ENCODE measurements at regions not wholly inside any gene's neighbourhood (a gene's known extent, or its start where the extent isn't known, plus 50 kb on each side); places are given as distances from the start of the nearest gene placed in this dataset.

DNA sequence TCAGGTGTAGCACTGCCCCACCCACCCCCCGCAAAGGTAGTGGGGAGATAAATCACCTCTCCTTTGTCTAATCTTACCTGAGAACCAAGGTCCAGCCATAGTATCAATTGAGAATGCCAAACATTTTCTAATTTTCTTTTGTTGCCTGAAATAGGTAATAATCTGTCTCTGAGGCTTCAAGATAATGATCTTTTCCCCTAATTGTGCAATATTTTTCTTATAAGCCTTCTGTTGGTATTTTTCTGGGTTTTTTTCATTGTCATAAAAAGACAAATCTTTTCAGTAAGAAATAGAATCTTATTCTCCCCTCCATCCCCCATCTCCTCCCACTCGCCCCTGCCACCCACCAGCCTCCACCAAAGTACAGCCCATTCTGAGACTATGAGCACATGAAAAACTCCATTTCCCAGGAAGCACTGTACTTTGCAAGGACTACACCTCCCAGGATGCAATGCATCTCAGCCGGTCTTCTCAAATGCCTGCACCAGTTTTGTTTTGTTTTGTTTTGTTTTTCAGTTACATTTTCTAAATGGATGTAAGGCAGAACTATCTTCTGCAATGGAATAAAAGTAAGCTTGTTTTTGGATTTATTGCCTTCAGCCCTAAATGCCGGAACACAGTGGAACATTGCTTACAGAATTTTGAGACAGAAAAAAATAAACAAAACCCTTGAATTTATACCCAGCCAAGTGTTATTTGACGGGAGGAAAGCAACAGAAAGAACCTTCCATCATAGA is 268.0 kb downstream of the TFAP2A start:
- peak overlapping the region; percentile 97 for H2AFZ ChIP-seq (ENCODE audit: low read depth, low read length, poor library complexity, severe bottlenecking)
- ChIA-PET POLR2A (no interaction called here), CTCF (no interaction called here), RAD21 (ENCODE audit: low non-redundant PET in 1 of 2, low total read pairs in 2 of 2, uncharacterized antibody in 2 of 2, unreplicated experiment in 2 of 2) (no interaction called here)
- intact Hi-C loops (cut with micrococcal nuclease) = no loop called here
- no peaks in the 10 kb centered on the region for H3K9me3 ChIP-seq (ENCODE audit: control insufficient read depth in 1 of 2, insufficient read depth in 1 of 2, low read depth in 1 of 2, low read length in 2 of 2)
- peaks cover 0 to 4% of the 10 kb centered on the region in 2 experiments; a peak in 1 of 4 replicates for H3K4me1 ChIP-seq (ENCODE audit: control insufficient read depth in 1 of 2, insufficient read depth in 2 of 2, low read length in 2 of 2)
- BruUV-seq (replicated peaks) = no TSS peak
- ATAC-seq (peak; percentile 98), DNase-seq (ENCODE audit: low read depth, low spot score) (peak; percentile 40)
- H3K4me2 ChIP-seq (ENCODE audit: low read length) = peak overlapping the region; percentile 55
- no peak overlapping the region for H3K9ac ChIP-seq (ENCODE audit: low read length)
- H4K20me1 ChIP-seq (ENCODE audit: insufficient read depth) = no peaks in the 10 kb centered on the region
- H3K36me3 ChIP-seq (ENCODE audit: control insufficient read depth in 1 of 2, insufficient read depth in 2 of 2, low read length in 2 of 2) = no peaks in the 10 kb centered on the region
- H3K4me3 ChIP-seq (replicated peaks in 1 of 2; ENCODE audit: low read depth in 1 of 2, low read length in 2 of 2) = peak overlapping the region; percentile 22 to 39; a peak in 2 of 4 replicates
- H3K9me2 ChIP-seq (ENCODE audit: insufficient read depth) = no peaks in the 10 kb centered on the region
- no peak overlapping the region for H3K27ac ChIP-seq (ENCODE audit: low read depth, low read length)
- H3K79me2 ChIP-seq (ENCODE audit: insufficient read depth, low read length) = no peaks in the 10 kb centered on the region
- H3K27me3 ChIP-seq (ENCODE audit: insufficient read depth, low read length) = no peaks in the 10 kb centered on the region
- TF ChIP-seq SP1 (IDR thresholded peaks at IDR 0.05; ENCODE audit: low read depth) (peak; percentile 42; the same call in 1 of the 2 replicates), SIN3A (IDR thresholded peaks at IDR 0.05; ENCODE audit: low read depth) (no peak), RAD21 (IDR thresholded peaks at IDR 0.05; ENCODE audit: low read depth) (no peak), ZBTB33 (IDR thresholded peaks at IDR 0.05; ENCODE audit: extremely low read depth, insufficient replicate concordance, low read length) (no peak), EGR1 (IDR thresholded peaks at IDR 0.05; ENCODE audit: low read depth) (0 out of 2 replicates have a peak, but pooled peaks have one; percentile 10), TCF7L2 (IDR thresholded peaks at IDR 0.05; ENCODE audit: borderline replicate concordance, extremely low read depth, insufficient read depth, insufficient read length) (no peak), CEBPB (IDR thresholded peaks at IDR 0.05; ENCODE audit: low read depth) (no peak), ZNF274 (IDR thresholded peaks at IDR 0.05; ENCODE audit: low read depth, low read length) (no peak), ELF1 (IDR thresholded peaks at IDR 0.05; ENCODE audit: borderline replicate concordance, low read depth) (no peak; the same call in 1 of the 2 replicates), EZH2phosphoT487 (IDR thresholded peaks at IDR 0.05; ENCODE audit: borderline replicate concordance) (no peak), EZH2 (IDR thresholded peaks at IDR 0.05) (no peak), JUND (IDR thresholded peaks at IDR 0.05) (no peak), FOSL1 (IDR thresholded peaks at IDR 0.05; ENCODE audit: low read depth) (no peak), SRF (IDR thresholded peaks at IDR 0.05; ENCODE audit: low read depth) (no peak), CBX3 (IDR thresholded peaks at IDR 0.05; ENCODE audit: low read depth) (peak; percentile 60; the same call in 1 of the 2 replicates), ZFX (IDR thresholded peaks at IDR 0.05) (no peak), POLR2AphosphoS5 (IDR thresholded peaks at IDR 0.05; ENCODE audit: low read depth, low read length) (no peak), POLR2A (IDR thresholded peaks at IDR 0.05; ENCODE audit: borderline replicate concordance, extremely low read depth, insufficient read depth, insufficient read length) (no peak)
- TF ChIP-seq, protein P1, sequence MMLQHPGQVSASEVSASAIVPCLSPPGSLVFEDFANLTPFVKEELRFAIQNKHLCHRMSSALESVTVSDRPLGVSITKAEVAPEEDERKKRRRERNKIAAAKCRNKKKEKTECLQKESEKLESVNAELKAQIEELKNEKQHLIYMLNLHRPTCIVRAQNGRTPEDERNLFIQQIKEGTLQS (IDR thresholded peaks at IDR 0.05) = no peak
- TF ChIP-seq, protein P2, sequence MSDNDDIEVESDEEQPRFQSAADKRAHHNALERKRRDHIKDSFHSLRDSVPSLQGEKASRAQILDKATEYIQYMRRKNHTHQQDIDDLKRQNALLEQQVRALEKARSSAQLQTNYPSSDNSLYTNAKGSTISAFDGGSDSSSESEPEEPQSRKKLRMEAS (IDR thresholded peaks at IDR 0.05) = no peak
- TF ChIP-seq, protein P3, sequence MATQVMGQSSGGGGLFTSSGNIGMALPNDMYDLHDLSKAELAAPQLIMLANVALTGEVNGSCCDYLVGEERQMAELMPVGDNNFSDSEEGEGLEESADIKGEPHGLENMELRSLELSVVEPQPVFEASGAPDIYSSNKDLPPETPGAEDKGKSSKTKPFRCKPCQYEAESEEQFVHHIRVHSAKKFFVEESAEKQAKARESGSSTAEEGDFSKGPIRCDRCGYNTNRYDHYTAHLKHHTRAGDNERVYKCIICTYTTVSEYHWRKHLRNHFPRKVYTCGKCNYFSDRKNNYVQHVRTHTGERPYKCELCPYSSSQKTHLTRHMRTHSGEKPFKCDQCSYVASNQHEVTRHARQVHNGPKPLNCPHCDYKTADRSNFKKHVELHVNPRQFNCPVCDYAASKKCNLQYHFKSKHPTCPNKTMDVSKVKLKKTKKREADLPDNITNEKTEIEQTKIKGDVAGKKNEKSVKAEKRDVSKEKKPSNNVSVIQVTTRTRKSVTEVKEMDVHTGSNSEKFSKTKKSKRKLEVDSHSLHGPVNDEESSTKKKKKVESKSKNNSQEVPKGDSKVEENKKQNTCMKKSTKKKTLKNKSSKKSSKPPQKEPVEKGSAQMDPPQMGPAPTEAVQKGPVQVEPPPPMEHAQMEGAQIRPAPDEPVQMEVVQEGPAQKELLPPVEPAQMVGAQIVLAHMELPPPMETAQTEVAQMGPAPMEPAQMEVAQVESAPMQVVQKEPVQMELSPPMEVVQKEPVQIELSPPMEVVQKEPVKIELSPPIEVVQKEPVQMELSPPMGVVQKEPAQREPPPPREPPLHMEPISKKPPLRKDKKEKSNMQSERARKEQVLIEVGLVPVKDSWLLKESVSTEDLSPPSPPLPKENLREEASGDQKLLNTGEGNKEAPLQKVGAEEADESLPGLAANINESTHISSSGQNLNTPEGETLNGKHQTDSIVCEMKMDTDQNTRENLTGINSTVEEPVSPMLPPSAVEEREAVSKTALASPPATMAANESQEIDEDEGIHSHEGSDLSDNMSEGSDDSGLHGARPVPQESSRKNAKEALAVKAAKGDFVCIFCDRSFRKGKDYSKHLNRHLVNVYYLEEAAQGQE (IDR thresholded peaks at IDR 0.05; ENCODE audit: low read depth) = no peak
